Endodermal cell (in vitro differentiated cells): ENCODE measurements at regions not wholly inside any gene's neighbourhood (a gene's known extent, or its start where the extent isn't known, plus 50 kb on each side); places are given as distances from the start of the nearest gene placed in this dataset.

ENCODE experiments used
- DNase-seq: peaks from one replicate; pipeline ENCODE4 v3.0.0-alpha.2; 2017
- H3K27ac ChIP-seq: 2 replicates; pipeline ENCODE4 v1.5.1; 2013; ENCODE audit warnings: mild to moderate bottlenecking, low read depth, low read length, moderate library complexity
- H3K27me3 ChIP-seq: 2 replicates; pipeline ENCODE4 v1.6.1; 2013; ENCODE audit warnings: mild to moderate bottlenecking, low read length, moderate library complexity; ENCODE audit not compliant: insufficient read depth, control insufficient read depth, poor library complexity, severe bottlenecking
- H3K36me3 ChIP-seq: 2 replicates; pipeline ENCODE4 v1.7.0; 2013; ENCODE audit warnings: mild to moderate bottlenecking, low read length, moderate library complexity; ENCODE audit not compliant: control insufficient read depth, insufficient read depth
- H3K4me1 ChIP-seq: one replicate; pipeline ENCODE4 v1.7.0; 2013; ENCODE audit warnings: low read length; ENCODE audit not compliant: control insufficient read depth, insufficient read depth
- H3K4me3 ChIP-seq: 2 replicates; pipeline ENCODE4 v1.5.1; 2013; ENCODE audit warnings: mild to moderate bottlenecking, low read length, moderate library complexity
- H3K9ac ChIP-seq: 2 replicates; pipeline ENCODE4 v1.6.1; 2013; ENCODE audit warnings: mild to moderate bottlenecking, low read length, moderate library complexity; ENCODE audit not compliant: poor library complexity, severe bottlenecking; ENCODE audit errors: extremely low read depth
- H3K9me3 ChIP-seq: 2 replicates; pipeline ENCODE4 v1.6.1; 2013; ENCODE audit warnings: mild to moderate bottlenecking, low read length, moderate library complexity; ENCODE audit not compliant: control insufficient read depth
- H3K27ac Mint-ChIP-seq: 2 replicates; pipeline ENCODE4 v1.8.0; 2020; ENCODE audit warnings: mixed read lengths
- H3K27me3 Mint-ChIP-seq: 2 replicates; pipeline ENCODE4 v1.8.0; 2021; ENCODE audit warnings: mild to moderate bottlenecking, mixed read lengths; ENCODE audit not compliant: insufficient read depth
- H3K36me3 Mint-ChIP-seq: 2 replicates; pipeline ENCODE4 v1.8.0; 2020; ENCODE audit warnings: low read depth, mixed read lengths
- H3K4me1 Mint-ChIP-seq: 2 replicates; pipeline ENCODE4 v1.8.0; 2020; ENCODE audit warnings: mixed read lengths
- H3K4me3 Mint-ChIP-seq: 2 replicates; pipeline ENCODE4 v1.8.0; 2020; ENCODE audit warnings: mild to moderate bottlenecking, moderate library complexity, mixed read lengths
- H3K9me3 Mint-ChIP-seq: 2 replicates; pipeline ENCODE4 v1.8.0; 2020; ENCODE audit warnings: mild to moderate bottlenecking, mixed read lengths
- WGBS, 2 experiments: methylation state at CpG; one replicate each; pipeline versions ENCODE4 v1.1.5 to v1.1.7; 2013; ENCODE audit warnings: missing lambda C conversion rate in 2 of 2, mixed read lengths in 1 of 2; ENCODE audit not compliant: insufficient coverage in 1 of 2, insufficient read length in 1 of 2; 5-methylcytosine and 5-hydroxymethylcytosine counted together
- TF ChIP-seq, protein P1 (sequence below): fragments of 200-600 bp; sonication (generic); conservative IDR thresholded peaks from 2 replicates; pipeline ENCODE4 v1.5.0; 2021; ENCODE audit warnings: antibody characterized with exemption, mild to moderate bottlenecking

GRCh38 chr4:138602664-138603063 is 360.5 kb upstream of the SLC7A11 start:
- WGBS, 2 experiments: 70% methylated on average over 2 of the region's 2 CpGs; no CpG with 5 or more reads in 1 of the 2 experiments
- no peak overlapping the region for H3K27ac ChIP-seq
- Mint-ChIP-seq H3K27ac (no peak overlapping the region), H3K4me1 (no peaks in the 10 kb centered on the region), H3K27me3 (no peaks in the 10 kb centered on the region), H3K4me3 (no peak overlapping the region), H3K9me3 (peaks cover 14% of the 10 kb centered on the region), H3K36me3 (no peaks in the 10 kb centered on the region)
- TF ChIP-seq, protein P1, sequence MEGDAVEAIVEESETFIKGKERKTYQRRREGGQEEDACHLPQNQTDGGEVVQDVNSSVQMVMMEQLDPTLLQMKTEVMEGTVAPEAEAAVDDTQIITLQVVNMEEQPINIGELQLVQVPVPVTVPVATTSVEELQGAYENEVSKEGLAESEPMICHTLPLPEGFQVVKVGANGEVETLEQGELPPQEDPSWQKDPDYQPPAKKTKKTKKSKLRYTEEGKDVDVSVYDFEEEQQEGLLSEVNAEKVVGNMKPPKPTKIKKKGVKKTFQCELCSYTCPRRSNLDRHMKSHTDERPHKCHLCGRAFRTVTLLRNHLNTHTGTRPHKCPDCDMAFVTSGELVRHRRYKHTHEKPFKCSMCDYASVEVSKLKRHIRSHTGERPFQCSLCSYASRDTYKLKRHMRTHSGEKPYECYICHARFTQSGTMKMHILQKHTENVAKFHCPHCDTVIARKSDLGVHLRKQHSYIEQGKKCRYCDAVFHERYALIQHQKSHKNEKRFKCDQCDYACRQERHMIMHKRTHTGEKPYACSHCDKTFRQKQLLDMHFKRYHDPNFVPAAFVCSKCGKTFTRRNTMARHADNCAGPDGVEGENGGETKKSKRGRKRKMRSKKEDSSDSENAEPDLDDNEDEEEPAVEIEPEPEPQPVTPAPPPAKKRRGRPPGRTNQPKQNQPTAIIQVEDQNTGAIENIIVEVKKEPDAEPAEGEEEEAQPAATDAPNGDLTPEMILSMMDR: no peak
- H3K36me3 ChIP-seq: no peaks in the 10 kb centered on the region
- no peak overlapping the region for H3K9ac ChIP-seq
- no peaks in the 10 kb centered on the region for H3K4me1 ChIP-seq
- H3K9me3 ChIP-seq: peaks cover 4% of the 10 kb centered on the region
- no peak overlapping the region for H3K4me3 ChIP-seq
- H3K27me3 ChIP-seq: no peaks in the 10 kb centered on the region
- no peak for DNase-seq

GRCh38 chr4:138599965-138600364 is 357.8 kb upstream of the SLC7A11 start:
- no peak for DNase-seq
- Mint-ChIP-seq H3K4me1 (no peaks in the 10 kb centered on the region), H3K4me3 (no peak overlapping the region), H3K36me3 (no peaks in the 10 kb centered on the region), H3K9me3 (peaks cover 14% of the 10 kb centered on the region), H3K27ac (no peak overlapping the region), H3K27me3 (no peaks in the 10 kb centered on the region)
- TF ChIP-seq, protein P1: no peak
- Histone ChIP-seq H3K4me3 (no peak overlapping the region), H3K9ac (no peak overlapping the region), H3K27me3 (no peaks in the 10 kb centered on the region), H3K4me1 (no peaks in the 10 kb centered on the region), H3K9me3 (peaks cover 4% of the 10 kb centered on the region), H3K27ac (no peak overlapping the region), H3K36me3 (no peaks in the 10 kb centered on the region)
- WGBS, 2 experiments: 95 to 100% methylated on average over 2 to 4 of the region's 4 CpGs

DNA sequence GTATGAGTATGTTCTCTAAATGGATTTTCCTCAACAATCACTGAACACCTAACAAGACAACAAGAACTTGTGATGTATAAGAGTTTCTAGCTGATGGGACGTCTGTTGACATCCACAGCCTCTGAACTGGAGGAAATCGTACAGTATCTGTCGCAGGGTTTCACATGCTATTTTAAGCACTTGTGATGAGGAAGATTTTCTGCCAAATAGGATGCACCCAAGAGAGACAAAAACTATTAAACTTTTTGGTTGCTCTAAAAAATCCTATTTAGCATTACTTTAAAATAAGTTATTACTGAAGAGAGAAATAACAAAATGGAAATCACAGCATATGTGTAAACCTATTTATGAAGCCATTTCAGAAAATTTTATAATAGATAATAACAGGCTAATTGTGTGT is 356.1 kb upstream of the SLC7A11 start:
- H3K36me3 ChIP-seq: no peaks in the 10 kb centered on the region
- TF ChIP-seq, protein P1: no peak
- Mint-ChIP-seq H3K4me3 (no peak overlapping the region), H3K4me1 (no peaks in the 10 kb centered on the region), H3K27ac (no peak overlapping the region), H3K36me3 (no peaks in the 10 kb centered on the region), H3K27me3 (peaks cover 2% of the 10 kb centered on the region), H3K9me3 (peaks cover 12% of the 10 kb centered on the region)
- H3K9me3 ChIP-seq: peaks cover 4% of the 10 kb centered on the region
- no peaks in the 10 kb centered on the region for H3K4me1 ChIP-seq
- WGBS, 2 experiments: 60 to 66% methylated on average over 3 of the region's 3 CpGs
- H3K9ac ChIP-seq: no peak overlapping the region
- DNase-seq: no peak
- no peak overlapping the region for H3K4me3 ChIP-seq
- no peaks in the 10 kb centered on the region for H3K27me3 ChIP-seq
- H3K27ac ChIP-seq: no peak overlapping the region
